ENCODE measurements at regions not wholly inside any gene's neighbourhood (a gene's known extent, or its start where the extent isn't known, plus 50 kb on each side); places are given as distances from the start of the nearest gene placed in this dataset.

- TF ChIP-seq REST (IDR thresholded peaks at IDR 0.05) (no peak), SREBF2 (IDR thresholded peaks at IDR 0.05) (no peak), NFE2L2 (conservative IDR thresholded peaks at IDR 0.05; ENCODE audit: low read length) (no peak), HES2 (IDR thresholded peaks at IDR 0.05) (no peak), EHF (CRISPR knock-in tag; IDR thresholded peaks at IDR 0.05) (no peak), EP300 (IDR thresholded peaks at IDR 0.05) (no peak)
Measured at GRCh38 chr13:93066187-93066586, 160.4 kb upstream of the GPC6 start (continued).

- WGBS (ENCODE audit: missing lambda C conversion rate), result 8% methylated on average over 1 of the region's 1 CpG
- POLR2A ChIA-PET, result no interaction called here
- H3K4me2 ChIP-seq, result no peak overlapping the region
- H3K9me3 ChIP-seq, result no peaks in the 10 kb centered on the region
- CTCF ChIA-PET, result no interaction called here
- ATAC-seq (no peak), DNase-seq (ENCODE audit: low read depth in 1 of 2, low spot score in 1 of 2) (no peak), FAIRE-seq (no peak)
- H3K4me1 ChIP-seq, result no peaks in the 10 kb centered on the region
- no peak overlapping the region for H3K27ac ChIP-seq
- no peak for TF ChIP-seq SMC3 (IDR thresholded peaks at IDR 0.05)
- TF ChIP-seq TP53 (CRISPR knock-in tag; IDR thresholded peaks at IDR 0.05), result no peak
- TF ChIP-seq PBX3 (IDR thresholded peaks at IDR 0.05), result no peak
- TF ChIP-seq HDAC2 (IDR thresholded peaks at IDR 0.05), result no peak
- no peak overlapping the region for H3K4me3 ChIP-seq
Measured at GRCh38 chr13:93079294-93079693, 147.3 kb upstream of the GPC6 start.

GRCh38 chr13:93080166-93080565, 146.4 kb upstream of the GPC6 start:
- WGBS (ENCODE audit: missing lambda C conversion rate), result 11% methylated on average over 4 of the region's 4 CpGs
- ATAC-seq (no peak), DNase-seq (ENCODE audit: low read depth in 1 of 2, low spot score in 1 of 2) (no peak), FAIRE-seq (no peak)
- no peak for TF ChIP-seq BHLHE40 (IDR thresholded peaks at IDR 0.05; ENCODE audit: low read depth, low read length)
- no peak for TF ChIP-seq POLR2AphosphoS2 (conservative IDR thresholded peaks at IDR 0.05; ENCODE audit: low read length)
- no peak for TF ChIP-seq REST (IDR thresholded peaks at IDR 0.05)
- no peak for TF ChIP-seq HOXA7 (CRISPR knock-in tag; IDR thresholded peaks at IDR 0.05)
- no peak for TF ChIP-seq HOXB13 (CRISPR knock-in tag; IDR thresholded peaks at IDR 0.05; ENCODE audit: low read depth)
- TF ChIP-seq ZNF302 (CRISPR knock-in tag; IDR thresholded peaks at IDR 0.05), result no peak
- TF ChIP-seq HOXB5 (CRISPR knock-in tag; IDR thresholded peaks at IDR 0.05), result no peak
- Histone ChIP-seq H3K4me1 (no peaks in the 10 kb centered on the region), H3K9me3 (no peaks in the 10 kb centered on the region), H3K4me3 (no peak overlapping the region), H3K4me2 (no peak overlapping the region), H3K27ac (no peak overlapping the region)
- POLR2A ChIA-PET, result no interaction called here
- CTCF ChIA-PET, result no interaction called here

Data from A549 (cell line).